ENCODE measurements at regions not wholly inside any gene's neighbourhood (a gene's known extent, or its start where the extent isn't known, plus 50 kb on each side); places are given as distances from the start of the nearest gene placed in this dataset.

GRCh38 chr3:110393941-110394340 is 677.7 kb upstream of the NECTIN3 start:
- DNase-seq: no peak
- TF ChIP-seq, protein P1, sequence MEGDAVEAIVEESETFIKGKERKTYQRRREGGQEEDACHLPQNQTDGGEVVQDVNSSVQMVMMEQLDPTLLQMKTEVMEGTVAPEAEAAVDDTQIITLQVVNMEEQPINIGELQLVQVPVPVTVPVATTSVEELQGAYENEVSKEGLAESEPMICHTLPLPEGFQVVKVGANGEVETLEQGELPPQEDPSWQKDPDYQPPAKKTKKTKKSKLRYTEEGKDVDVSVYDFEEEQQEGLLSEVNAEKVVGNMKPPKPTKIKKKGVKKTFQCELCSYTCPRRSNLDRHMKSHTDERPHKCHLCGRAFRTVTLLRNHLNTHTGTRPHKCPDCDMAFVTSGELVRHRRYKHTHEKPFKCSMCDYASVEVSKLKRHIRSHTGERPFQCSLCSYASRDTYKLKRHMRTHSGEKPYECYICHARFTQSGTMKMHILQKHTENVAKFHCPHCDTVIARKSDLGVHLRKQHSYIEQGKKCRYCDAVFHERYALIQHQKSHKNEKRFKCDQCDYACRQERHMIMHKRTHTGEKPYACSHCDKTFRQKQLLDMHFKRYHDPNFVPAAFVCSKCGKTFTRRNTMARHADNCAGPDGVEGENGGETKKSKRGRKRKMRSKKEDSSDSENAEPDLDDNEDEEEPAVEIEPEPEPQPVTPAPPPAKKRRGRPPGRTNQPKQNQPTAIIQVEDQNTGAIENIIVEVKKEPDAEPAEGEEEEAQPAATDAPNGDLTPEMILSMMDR (IDR thresholded peaks at IDR 0.05): no peak
- TF ChIP-seq POLR2A (IDR thresholded peaks at IDR 0.05): no peak

GRCh38 chr3:110397115-110397514 is 674.5 kb upstream of the NECTIN3 start:
- H3K36me3 ChIP-seq: no peaks in the 10 kb centered on the region
- no peaks in the 10 kb centered on the region for H3K4me1 ChIP-seq
- no peak overlapping the region for H3K27ac ChIP-seq
- no peaks in the 10 kb centered on the region for H3K9me3 ChIP-seq
- no peak for DNase-seq
- no peak overlapping the region for H3K4me3 ChIP-seq
- TF ChIP-seq POLR2A (IDR thresholded peaks at IDR 0.05): no peak
- TF ChIP-seq, protein P1 (IDR thresholded peaks at IDR 0.05): no peak
- no peaks in the 10 kb centered on the region for H3K27me3 ChIP-seq

More at GRCh38 chr3:110393941-110394340, 677.7 kb upstream of the NECTIN3 start:
- no peak overlapping the region for H3K4me3 ChIP-seq
- no peak overlapping the region for H3K27ac ChIP-seq
- H3K36me3 ChIP-seq: no peaks in the 10 kb centered on the region
- no peaks in the 10 kb centered on the region for H3K4me1 ChIP-seq
- no peaks in the 10 kb centered on the region for H3K9me3 ChIP-seq
- no peaks in the 10 kb centered on the region for H3K27me3 ChIP-seq

DNA sequence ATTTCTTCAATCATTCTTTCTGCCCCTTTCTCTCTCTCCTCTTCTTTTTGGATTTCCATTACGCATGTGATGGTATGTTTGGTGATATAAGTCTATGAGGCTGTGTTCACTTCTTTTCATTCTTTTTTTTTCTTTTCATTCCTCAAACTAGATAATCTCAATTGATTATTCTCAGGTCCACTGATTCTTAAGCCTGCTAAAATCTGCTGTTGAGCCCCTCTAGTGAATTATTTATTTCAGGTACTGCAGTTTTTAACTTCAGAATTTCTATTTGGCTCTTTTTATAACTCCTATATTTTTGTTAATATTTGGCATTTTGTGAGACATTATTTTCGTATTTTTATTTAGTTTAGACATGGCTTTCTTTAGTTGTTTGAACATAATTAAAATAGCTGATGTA is 671.3 kb upstream of the NECTIN3 start:
- no peak for TF ChIP-seq POLR2A (IDR thresholded peaks at IDR 0.05)
- Histone ChIP-seq H3K4me3 (no peak overlapping the region), H3K27ac (no peak overlapping the region), H3K9me3 (no peaks in the 10 kb centered on the region), H3K4me1 (no peaks in the 10 kb centered on the region), H3K36me3 (no peaks in the 10 kb centered on the region), H3K27me3 (no peaks in the 10 kb centered on the region)
- DNase-seq: no peak

GRCh38 chr3:110405830-110406585 is 665.6 kb upstream of the NECTIN3 start:
- Histone ChIP-seq H3K9me3 (no peaks in the 10 kb centered on the region), H3K27ac (no peak overlapping the region), H3K36me3 (no peaks in the 10 kb centered on the region), H3K27me3 (no peaks in the 10 kb centered on the region), H3K4me3 (no peak overlapping the region), H3K4me1 (no peaks in the 10 kb centered on the region)
- DNase-seq: no peak
- no peak for TF ChIP-seq POLR2A (IDR thresholded peaks at IDR 0.05)
- TF ChIP-seq, protein P1 (IDR thresholded peaks at IDR 0.05): no peak

GRCh38 chr3:110413266-110413665 is 658.4 kb upstream of the NECTIN3 start:
- no peak overlapping the region for H3K27ac ChIP-seq
- DNase-seq: no peak
- no peaks in the 10 kb centered on the region for H3K27me3 ChIP-seq
- no peak overlapping the region for H3K4me3 ChIP-seq
- no peaks in the 10 kb centered on the region for H3K4me1 ChIP-seq
- H3K9me3 ChIP-seq: no peaks in the 10 kb centered on the region
- TF ChIP-seq, protein P1 (IDR thresholded peaks at IDR 0.05): no peak
- no peak for TF ChIP-seq POLR2A (IDR thresholded peaks at IDR 0.05)
- H3K36me3 ChIP-seq: no peaks in the 10 kb centered on the region

DNA sequence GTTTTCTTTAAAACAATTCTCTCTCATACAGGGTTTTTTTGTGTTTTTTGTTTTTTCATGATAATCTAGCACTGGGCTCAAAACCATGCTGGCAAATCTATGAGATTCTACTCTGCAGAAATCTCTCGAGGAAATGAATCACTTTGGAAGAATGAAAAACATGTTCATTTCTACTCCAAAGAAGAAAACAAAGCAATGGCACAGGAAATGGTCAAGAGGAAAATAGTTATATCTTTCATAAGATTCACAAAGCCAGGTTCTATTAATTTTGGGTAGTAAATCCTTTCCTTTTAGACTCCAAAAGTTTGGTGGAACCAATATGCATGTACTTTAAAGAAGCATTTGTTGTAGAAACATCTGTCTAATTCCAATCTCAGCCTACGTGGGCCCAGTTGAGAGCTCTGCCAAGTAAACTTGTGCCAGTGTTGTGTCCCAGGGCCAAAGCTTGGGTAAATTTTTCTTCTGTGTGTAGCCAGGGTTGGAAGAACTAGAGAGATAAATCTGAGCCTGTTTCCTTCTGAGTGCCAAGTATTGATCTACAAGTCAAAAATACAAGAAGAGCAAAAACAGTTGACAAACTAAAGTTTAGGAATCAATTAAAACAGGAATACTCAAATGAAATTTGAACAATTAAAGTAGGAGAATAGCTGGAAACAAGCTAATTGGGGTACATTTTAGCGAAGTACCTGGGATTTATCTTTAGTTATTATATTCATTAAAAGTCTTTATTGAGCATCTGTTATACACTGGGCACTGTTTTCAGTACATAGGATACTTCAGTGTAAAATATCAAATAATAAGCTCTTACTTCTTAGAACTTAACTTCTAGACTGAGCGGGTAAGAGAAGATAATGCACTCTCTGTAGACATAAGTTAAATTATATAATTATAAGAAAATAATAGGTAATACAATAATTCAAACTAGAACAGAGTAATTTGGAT is 657.5 kb upstream of the NECTIN3 start:
- Histone ChIP-seq H3K4me1 (no peaks in the 10 kb centered on the region), H3K27me3 (no peaks in the 10 kb centered on the region), H3K36me3 (no peaks in the 10 kb centered on the region), H3K27ac (no peak overlapping the region), H3K4me3 (no peak overlapping the region), H3K9me3 (no peaks in the 10 kb centered on the region)
- DNase-seq: no peak
- TF ChIP-seq, protein P1 (IDR thresholded peaks at IDR 0.05): no peak
- TF ChIP-seq POLR2A (IDR thresholded peaks at IDR 0.05): no peak

All from Peyer's patch (tissue), 4 donors.